CD4-positive, alpha-beta T cell treated with Interleukin-15 for 4 hours (primary cell): ENCODE measurements at regions not wholly inside any gene's neighbourhood (a gene's known extent, or its start where the extent isn't known, plus 50 kb on each side); places are given as distances from the start of the nearest gene placed in this dataset.
"Not testable (repeated sequence)": the region's sequence is repeated elsewhere in the genome, so short reads cannot be mapped to it uniquely, and the experiment has no call there.

ENCODE experiments used
- DNase-seq: peaks from one replicate; pipeline ENCODE4 v3.0.0-alpha.2; 2020; ENCODE audit warnings: low spot score

GRCh38 chr3:118077332-118077731 lies 957.3 kb downstream of the IGSF11 start:
- DNase-seq = no peak

DNA sequence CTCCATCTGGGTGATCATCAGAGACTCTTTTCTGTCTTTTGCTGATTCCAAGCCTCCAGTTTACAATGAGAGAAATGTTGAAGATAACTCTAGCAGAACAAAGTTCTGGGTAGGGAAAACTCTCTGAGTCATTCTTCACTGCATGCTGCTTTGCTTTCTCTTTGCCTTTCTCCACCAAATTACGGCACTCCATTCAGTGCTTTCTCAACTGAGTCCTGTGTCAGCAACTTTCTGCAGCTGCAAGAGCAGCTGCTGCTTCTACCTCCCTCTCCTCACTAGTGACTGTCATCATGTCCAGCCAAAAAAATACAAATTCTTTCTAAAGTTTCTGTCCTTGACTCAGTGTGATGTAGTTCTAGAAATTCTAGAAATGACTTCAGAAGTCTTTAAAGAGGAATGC lies 953.8 kb downstream of the IGSF11 start:
- DNase-seq = no peak

- no peak for DNase-seq
Measured at GRCh38 chr3:118088696-118089095, 946.0 kb downstream of the IGSF11 start.

GRCh38 chr3:118089563-118089962 lies 945.1 kb downstream of the IGSF11 start:
- DNase-seq = no peak

DNA sequence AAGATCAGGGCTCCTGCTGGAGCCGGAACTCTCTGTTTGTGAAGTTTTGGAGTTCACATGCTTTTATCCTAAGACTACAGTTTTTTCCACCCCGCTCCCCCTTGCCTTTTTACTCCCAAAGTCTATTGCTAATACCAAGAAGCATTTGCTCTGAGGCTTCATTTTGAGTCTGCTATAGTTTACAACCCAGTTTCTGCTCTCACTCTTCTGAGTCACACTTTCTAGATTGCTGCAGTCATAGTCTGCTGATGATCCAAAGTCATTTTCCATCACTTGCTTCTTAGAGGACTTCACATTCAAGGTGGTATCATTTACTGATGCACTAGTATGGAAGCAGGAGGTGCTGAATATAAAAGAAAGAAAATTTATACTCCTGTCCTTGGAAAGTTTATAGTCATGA lies 937.4 kb downstream of the IGSF11 start:
- no peak for DNase-seq

- no peak for DNase-seq
Measured at GRCh38 chr3:118097660-118098059, 937.0 kb downstream of the IGSF11 start.

DNA sequence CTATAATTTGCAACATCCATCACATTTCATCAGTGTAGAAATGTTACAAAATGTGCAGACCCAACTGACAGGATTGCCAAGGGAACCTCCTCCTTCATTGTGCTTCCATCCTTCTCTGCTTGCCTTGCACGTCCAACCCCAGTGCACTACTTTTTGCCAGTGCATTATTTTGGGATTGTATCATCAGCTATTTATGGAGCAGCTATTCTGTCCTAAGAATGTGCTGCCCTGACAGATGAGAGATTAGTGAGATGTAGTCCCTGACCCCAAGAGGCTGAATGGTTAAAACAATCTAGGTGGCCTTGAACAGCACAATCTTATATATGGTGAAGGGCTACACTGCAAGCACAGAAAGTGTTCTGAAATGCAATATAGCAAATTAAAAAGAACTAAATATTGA lies 935.8 kb downstream of the IGSF11 start:
- DNase-seq = no peak

- no peak for DNase-seq
Measured at GRCh38 chr3:118101891-118102290, 932.8 kb downstream of the IGSF11 start.

- no peak for DNase-seq
Measured at GRCh38 chr3:118102737-118103136, 931.9 kb downstream of the IGSF11 start.

DNA sequence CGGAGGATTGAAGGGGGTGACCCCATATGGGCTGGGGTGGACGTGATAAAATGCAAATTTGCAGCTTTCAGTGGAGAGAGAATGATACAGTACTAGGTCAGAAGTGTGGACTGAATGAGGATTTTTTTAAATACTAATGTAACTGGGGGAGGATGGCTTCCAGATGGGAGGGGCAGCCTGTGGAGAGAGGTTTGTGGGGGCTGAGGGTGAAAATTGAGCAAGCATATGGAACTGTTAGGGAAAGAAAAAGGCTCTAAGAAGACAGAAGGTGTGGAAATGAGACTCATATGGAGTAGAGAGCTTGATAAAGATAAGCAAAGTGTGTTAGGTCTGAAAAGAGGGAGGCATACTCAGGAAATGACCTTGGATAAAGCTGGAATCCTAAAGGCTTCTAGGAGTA lies 926.4 kb downstream of the IGSF11 start:
- no peak for DNase-seq

DNA sequence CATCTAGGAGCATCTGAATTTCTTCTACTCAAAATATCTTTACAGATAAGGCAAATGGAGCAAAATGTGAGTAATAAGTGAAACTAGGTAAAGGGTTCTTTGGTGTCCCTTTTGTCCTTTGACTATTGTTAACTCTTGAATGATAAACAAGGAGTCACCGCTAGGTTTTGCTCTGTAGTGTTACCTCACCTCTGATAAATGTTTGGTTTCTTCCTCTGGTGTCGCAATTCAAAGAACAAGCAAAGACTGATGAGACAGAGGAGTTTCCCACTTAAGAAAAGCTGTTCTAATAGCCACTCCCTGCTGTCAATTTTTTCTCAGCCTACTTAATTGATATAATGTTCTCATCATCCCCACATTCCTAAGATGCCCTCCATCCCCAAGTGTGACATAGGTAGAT lies 925.9 kb downstream of the IGSF11 start:
- no peak for DNase-seq

GRCh38 chr3:118110211-118110610 lies 924.4 kb downstream of the IGSF11 start:
- no peak for DNase-seq

GRCh38 chr3:118116991-118117390 lies 917.7 kb downstream of the IGSF11 start:
- no peak for DNase-seq

- no peak for DNase-seq
Measured at GRCh38 chr3:118126751-118127150, 907.9 kb downstream of the IGSF11 start.

GRCh38 chr3:118127992-118128391 lies 906.7 kb downstream of the IGSF11 start:
- no peak for DNase-seq

DNA sequence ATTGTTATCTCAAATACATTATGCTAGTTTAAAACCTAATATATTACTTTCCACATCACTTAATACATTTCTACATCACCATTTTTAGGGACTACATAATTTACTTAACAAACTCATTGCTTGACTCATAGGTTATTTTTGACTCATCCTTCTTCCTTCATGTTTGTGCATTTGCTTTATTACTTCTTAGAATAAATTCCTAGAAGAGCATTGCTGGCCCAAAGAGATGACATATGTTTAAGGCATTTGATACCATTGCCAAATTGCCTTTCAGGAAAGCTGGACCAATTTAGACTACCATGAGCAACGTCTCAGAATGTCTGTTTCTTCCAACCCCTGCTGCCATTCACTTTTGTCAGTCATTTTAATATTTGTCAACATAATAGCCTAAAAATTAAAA lies 905.8 kb downstream of the IGSF11 start:
- DNase-seq = no peak

DNA sequence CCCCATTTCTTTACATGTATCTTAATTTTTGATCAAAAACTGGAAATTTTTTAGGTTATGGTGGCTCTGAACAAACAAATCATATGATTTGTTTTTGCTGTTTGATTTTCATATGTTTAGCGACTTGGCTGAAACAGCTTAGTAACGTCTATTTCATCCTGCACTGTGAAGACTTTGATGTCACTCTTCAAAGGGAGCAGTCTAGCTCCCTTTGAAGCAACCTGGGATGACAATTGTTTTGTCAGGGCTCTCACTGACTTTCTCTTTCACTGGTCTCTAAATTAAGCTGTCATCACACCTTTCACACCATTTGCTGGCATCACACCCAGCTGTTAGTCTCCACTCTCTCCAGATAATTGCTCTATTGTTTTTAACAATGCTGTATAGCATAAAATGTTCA lies 896.9 kb downstream of the IGSF11 start:
- DNase-seq = no peak

GRCh38 chr3:118144919-118145318 lies 889.7 kb downstream of the IGSF11 start:
- no peak for DNase-seq

DNA sequence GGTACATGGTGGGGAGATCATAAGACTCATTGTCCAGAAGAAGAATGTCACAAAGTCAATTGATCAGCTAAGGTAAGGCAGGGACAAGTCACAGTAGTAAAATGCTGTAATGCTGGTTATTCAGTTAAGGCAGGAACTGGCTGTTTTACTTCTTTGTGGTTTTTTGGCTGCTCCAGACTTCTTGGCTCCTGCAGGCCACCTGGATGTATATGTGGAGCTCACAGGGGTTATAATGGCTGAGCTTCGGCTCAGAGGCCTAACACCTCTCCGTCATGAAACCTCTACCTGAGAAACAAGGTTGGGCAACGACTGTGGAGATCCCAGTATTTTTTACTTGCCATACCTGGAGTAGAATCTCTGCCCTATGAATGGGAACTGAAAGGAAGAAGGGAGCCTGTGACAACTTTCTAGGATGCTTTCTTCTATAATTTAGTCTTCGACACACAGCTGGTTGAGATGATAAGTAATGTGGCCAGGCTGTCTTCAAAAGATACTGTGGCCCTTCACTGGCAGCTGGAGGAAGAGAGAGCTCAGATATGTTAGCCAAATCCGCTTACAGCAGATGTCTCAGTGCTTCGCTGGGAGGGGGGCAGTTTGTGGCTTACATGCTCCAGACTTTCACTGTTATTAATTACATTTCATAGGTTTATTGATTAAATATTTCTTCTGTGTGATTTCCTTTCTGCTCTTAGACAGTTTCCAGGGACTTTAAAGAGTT lies 887.8 kb downstream of the IGSF11 start:
- no peak for DNase-seq

DNA sequence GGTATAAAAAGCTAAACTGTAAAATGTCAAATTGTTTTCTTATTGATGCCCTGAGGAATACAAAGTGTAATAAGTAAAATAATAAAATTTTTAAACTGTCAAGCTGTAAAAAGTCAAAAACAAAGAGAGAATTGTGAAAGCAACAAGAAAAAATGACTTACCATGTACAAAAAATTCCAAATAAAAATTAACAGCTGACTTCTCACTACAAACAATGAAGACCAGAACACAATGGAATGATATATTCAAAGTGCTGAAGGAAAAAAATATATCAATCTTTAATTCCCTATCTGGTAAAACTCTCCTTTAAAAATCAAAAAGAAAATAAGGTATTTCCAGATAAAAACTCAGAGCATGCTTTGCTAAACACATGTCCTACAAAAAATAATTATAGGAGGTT lies 883.5 kb downstream of the IGSF11 start:
- DNase-seq = no peak

DNA sequence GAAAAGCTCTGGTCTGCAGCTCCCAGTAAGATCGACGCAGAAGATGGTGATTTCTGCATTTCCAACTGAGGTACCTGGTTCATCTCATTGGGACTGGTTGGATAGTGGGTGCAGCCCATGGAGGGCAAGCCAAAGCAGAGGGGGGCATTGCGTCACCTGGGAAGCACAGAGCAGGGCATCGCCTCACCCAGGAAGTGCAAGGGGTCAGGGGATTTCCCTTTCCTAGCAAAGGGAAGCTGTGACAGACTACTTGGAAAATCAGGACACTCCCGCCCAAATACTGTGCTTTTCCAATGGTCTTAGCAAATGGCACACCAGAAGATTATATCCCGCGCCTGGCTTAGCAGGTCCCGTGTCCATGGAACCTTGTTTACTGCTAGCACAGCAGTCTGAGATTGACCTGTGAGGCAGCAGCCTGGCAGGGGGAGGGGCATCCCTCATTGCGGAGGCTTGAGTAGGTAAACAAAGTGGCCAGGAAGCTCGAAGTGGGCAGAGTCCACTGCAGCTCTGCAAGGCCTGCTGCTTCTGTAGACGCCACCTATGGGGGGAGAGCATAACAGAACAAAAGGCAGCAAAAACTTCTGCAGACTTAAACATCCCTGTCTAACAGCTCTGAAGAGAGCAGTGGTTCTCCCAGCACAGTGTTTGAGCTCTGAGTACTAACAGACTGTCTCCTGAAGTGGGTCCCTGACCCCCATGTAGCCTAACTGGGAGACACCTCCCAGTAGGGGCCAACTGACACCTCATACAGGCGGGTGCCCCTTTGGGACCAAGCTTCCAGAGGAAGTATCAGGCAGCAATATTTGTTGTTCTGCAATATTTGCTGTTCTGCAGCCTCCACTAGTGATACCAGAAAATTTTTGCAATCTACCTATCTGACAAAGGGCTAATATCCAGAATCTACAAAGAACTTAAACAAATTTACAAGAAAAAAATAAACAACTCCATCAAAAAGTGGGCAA lies 871.7 kb downstream of the IGSF11 start:
- not testable (repeated sequence) for DNase-seq

GRCh38 chr3:118165413-118165812 lies 869.2 kb downstream of the IGSF11 start:
- DNase-seq = no peak

GRCh38 chr3:118167571-118167970 lies 867.1 kb downstream of the IGSF11 start:
- no peak for DNase-seq
